HepG2 (cell line): ENCODE measurements at regions not wholly inside any gene's neighbourhood (a gene's known extent, or its start where the extent isn't known, plus 50 kb on each side); places are given as distances from the start of the nearest gene placed in this dataset.

Source experiments
- ATAC-seq: fragments of 200-7000 bp; cut with Tn5 transposase; 3 replicates; pipeline ENCODE4 v1.9.1; 2020; ENCODE audit warnings: mild to moderate bottlenecking, moderate library complexity
- BruUV-seq: library from RNA; stranded (reverse); fragments of 400-500 nt; replicated peaks from 2 replicates; lab custom pipeline; 2021; lab: Mats Ljungman, UMichigan
- CTCF ChIA-PET: fragments of 300-600 bp; formaldehyde crosslinking; extraction: SDS; loops from one replicate; lab custom pipeline; 2021; ENCODE audit warnings: low total read pairs, inconsistent platforms, low intra/inter-chr PET ratio; lab: Yijun Ruan, JAX
- POLR2A ChIA-PET: fragments of 350-600 bp; sonication (Branson Sonifier 250); formaldehyde crosslinking; loops from one replicate; lab custom pipeline; 2020; ENCODE audit warnings: antibody characterized with exemption, inconsistent platforms; lab: Yijun Ruan, JAX
- DNase-seq: peaks from one replicate; pipeline ENCODE4 v3.0.0-alpha.2; 2015; ENCODE audit warnings: low spot score
- FAIRE-seq: peaks from 3 replicates; lab custom pipeline; 2011; peaks lifted over from hg19 to GRCh38; lab: Jason Lieb, UNC
- H2AFZ ChIP-seq: one replicate; pipeline ENCODE4 v1.6.1; 2011; ENCODE audit warnings: low read length, inconsistent platforms
- H3K27ac ChIP-seq: fragments of 300-600 bp; 3 replicates; pipeline ENCODE4 v1.8.0; 2011; ENCODE audit warnings: mixed run types, mild to moderate bottlenecking, mixed read lengths, low read length, inconsistent platforms; ENCODE audit not compliant: insufficient read depth; ENCODE audit errors: extremely low read length
- H3K27me3 ChIP-seq, 2 experiments: fragments of 200-600 bp in 1 of 2; 2 replicates in 1 of 2; 3 replicates in 1 of 2; pipeline versions ENCODE4 v1.6.0 to v1.8.0; 2011; ENCODE audit warnings: low read length in 2 of 2, mild to moderate bottlenecking in 2 of 2, moderate library complexity in 2 of 2, inconsistent platforms in 1 of 2; ENCODE audit not compliant: insufficient read depth in 2 of 2, control insufficient read depth in 1 of 2
- H3K36me3 ChIP-seq, 2 experiments: fragments of 200-600 bp in 1 of 2; replicated peaks in 1 of 2; 2 replicates in 1 of 2; 3 replicates in 1 of 2; pipeline versions ENCODE4 v1.5.1 to v1.8.0; 2011; ENCODE audit warnings: low read length in 2 of 2, inconsistent platforms in 1 of 2; ENCODE audit not compliant: insufficient read depth in 2 of 2, control insufficient read depth in 1 of 2
- H3K4me1 ChIP-seq: 2 replicates; pipeline ENCODE4 v1.5.1; 2012; ENCODE audit warnings: low read length, inconsistent platforms; ENCODE audit not compliant: insufficient read depth
- H3K4me2 ChIP-seq: 2 replicates; pipeline ENCODE4 v1.6.0; 2011; ENCODE audit warnings: low read depth, low read length, inconsistent platforms
- H3K4me3 ChIP-seq, 3 experiments: fragments of 200-600 bp in 1 of 3; sonication (generic), shearing (Covaris generic) in 1 of 3; replicated peaks in 1 of 3; 2 replicates each; pipeline ENCODE4 v1.5.1; 2011 to 2016; ENCODE audit warnings: low read length in 3 of 3, inconsistent platforms in 2 of 3, low read depth in 2 of 3, mild to moderate bottlenecking in 2 of 3, control low read depth in 1 of 3, mixed read lengths in 1 of 3; ENCODE audit not compliant: insufficient read depth in 1 of 3
- H3K79me2 ChIP-seq: one replicate; pipeline ENCODE4 v1.6.1; 2011; ENCODE audit warnings: low read length, inconsistent platforms; ENCODE audit not compliant: insufficient read depth
- H3K9ac ChIP-seq: 2 replicates; pipeline ENCODE4 v1.6.0; 2011; ENCODE audit warnings: mild to moderate bottlenecking, low read depth, low read length, inconsistent platforms; ENCODE audit not compliant: insufficient read depth
- H3K9me3 ChIP-seq: 2 replicates; pipeline ENCODE4 v1.5.1; 2012; ENCODE audit warnings: mild to moderate bottlenecking, low read length
- H4K20me1 ChIP-seq: 2 replicates; pipeline ENCODE4 v1.6.0; 2011; ENCODE audit warnings: inconsistent platforms, mild to moderate bottlenecking, low read length, moderate library complexity; ENCODE audit not compliant: insufficient read depth
- BHLHE40 ChIP-seq: IDR thresholded peaks from 2 replicates; pipeline ENCODE4 v1.6.1; 2011; ENCODE audit warnings: low read length, improper control_type of control experiment
- CBX5 ChIP-seq: sonication (generic); formaldehyde crosslinking; IDR thresholded peaks from 2 replicates; pipeline ENCODE4 v1.4.0; 2020; ENCODE audit warnings: missing genetic modification reagents, borderline replicate concordance
- FOXC1 ChIP-seq: sonication (generic); formaldehyde crosslinking; IDR thresholded peaks from 2 replicates; pipeline ENCODE4 v1.8.0; 2022; ENCODE audit warnings: mild to moderate bottlenecking, missing genetic modification reagents, borderline replicate concordance
- FOXJ3 ChIP-seq: sonication (generic); formaldehyde crosslinking; IDR thresholded peaks from 2 replicates; pipeline ENCODE4 v1.4.0; 2020; ENCODE audit warnings: missing genetic modification reagents, mild to moderate bottlenecking, borderline replicate concordance
- HNF4A ChIP-seq: sonication (generic); formaldehyde crosslinking; IDR thresholded peaks from 2 replicates; pipeline ENCODE4 v1.4.0; 2020; ENCODE audit warnings: missing genetic modification reagents
- KLF13 ChIP-seq: sonication (generic); formaldehyde crosslinking; IDR thresholded peaks from 2 replicates; pipeline ENCODE4 v1.4.0; 2020; ENCODE audit warnings: mild to moderate bottlenecking, missing genetic modification reagents
- MIXL1 ChIP-seq: IDR thresholded peaks from 2 replicates; pipeline ENCODE4 v1.6.1; 2016
- NFKBIZ ChIP-seq: IDR thresholded peaks from 2 replicates; pipeline ENCODE4 v1.6.1; 2018; ENCODE audit warnings: missing genetic modification reagents, missing compliant biosample characterization
- RBM39 ChIP-seq: fragments of 200-400 bp; formaldehyde crosslinking; IDR thresholded peaks from one replicate; pipeline ENCODE4 v1.6.1; 2018; ENCODE audit warnings: antibody characterized with exemption, mild to moderate bottlenecking, low read depth, low read length; ENCODE audit not compliant: poor library complexity, severe bottlenecking
- TOPORS ChIP-seq: sonication (generic); formaldehyde crosslinking; IDR thresholded peaks from 2 replicates; pipeline ENCODE4 v1.8.0; 2023; ENCODE audit warnings: mild to moderate bottlenecking, missing genetic modification reagents
- ZNF740 ChIP-seq: sonication (generic); formaldehyde crosslinking; IDR thresholded peaks from 2 replicates; pipeline ENCODE4 v1.4.0; 2020; ENCODE audit warnings: missing genetic modification reagents
- WGBS: methylation state at CpG from one replicate; pipeline ENCODE4 v1.1.6; 2017; ENCODE audit warnings: low lambda C conversion rate; 5-methylcytosine and 5-hydroxymethylcytosine counted together
- in situ Hi-C: cut with HindIII; loops from 2 replicates; pipeline ENCODE4 v1.10.0; 2017; ENCODE audit warnings: low pct_unique_long_range_greater_than_20kb; ENCODE audit not compliant: extremely low pct_ligation_motif_present
- intact Hi-C: fragments of 100-400 bp; cut with micrococcal nuclease; formaldehyde crosslinking; loops from one replicate; pipeline ENCODE4 v1.10.0; 2022; ENCODE audit not compliant: unreplicated experiment
- TF ChIP-seq, protein P1 (sequence below): sonication (generic); formaldehyde crosslinking; IDR thresholded peaks from 2 replicates; pipeline ENCODE4 v1.8.1; 2023; ENCODE audit warnings: mild to moderate bottlenecking, moderate library complexity, missing genetic modification reagents
- TF ChIP-seq, protein P2 (sequence below): sonication (generic); formaldehyde crosslinking; IDR thresholded peaks from 2 replicates; pipeline ENCODE4 v1.5.1; 2020; ENCODE audit warnings: missing genetic modification reagents, mild to moderate bottlenecking, borderline replicate concordance

DNA sequence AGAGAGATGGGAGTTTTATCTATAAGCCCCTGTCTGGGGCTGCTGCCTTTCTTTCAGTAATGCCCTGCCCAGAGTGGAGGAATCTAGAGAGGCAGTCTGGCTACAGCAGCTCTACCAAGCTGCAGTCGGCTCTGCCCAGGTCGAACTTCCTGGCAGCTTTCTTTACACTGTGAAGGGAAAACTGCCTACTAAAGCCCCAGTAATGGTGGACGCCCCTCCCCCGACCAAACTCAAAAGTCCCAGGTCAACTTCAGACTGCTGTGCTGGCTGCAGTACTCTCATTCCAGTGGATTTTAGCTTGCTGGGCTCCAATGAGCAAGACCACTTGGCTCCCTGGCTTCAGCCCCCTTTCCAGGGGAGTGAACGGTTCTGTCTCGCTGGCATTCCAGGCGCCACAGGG is 65.9 kb upstream of the RARB start (continued):
- no peak for TF ChIP-seq NFKBIZ (CRISPR knock-in tag)
- TF ChIP-seq, protein P1, sequence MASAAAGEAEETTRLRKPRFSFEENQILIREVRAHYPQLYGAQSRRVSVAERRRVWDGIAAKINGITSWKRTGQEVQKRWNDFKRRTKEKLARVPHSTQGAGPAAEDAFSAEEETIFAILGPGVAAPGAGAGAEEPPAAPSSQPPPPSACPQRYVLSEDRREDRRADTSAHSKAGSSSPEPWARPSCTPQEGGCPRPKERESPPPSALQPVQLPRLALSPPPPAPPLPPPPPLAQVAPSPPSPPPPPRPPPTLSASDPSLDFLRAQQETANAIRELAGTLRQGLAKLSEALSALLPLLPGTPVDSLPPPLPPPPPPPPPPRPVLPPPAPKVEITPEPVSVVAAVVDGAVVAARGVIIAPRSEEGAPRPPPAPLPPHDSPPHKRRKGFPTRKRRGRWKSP = no peak

- Histone ChIP-seq H3K27ac (no peak overlapping the region), H3K79me2 (no peaks in the 10 kb centered on the region), H3K27me3 (no peaks in the 10 kb centered on the region; a peak in 1 of 5 replicates), H2AFZ (no peak overlapping the region), H3K9me3 (no peaks in the 10 kb centered on the region), H3K36me3 (no peaks in the 10 kb centered on the region), H3K4me2 (no peak overlapping the region), H4K20me1 (no peaks in the 10 kb centered on the region), H3K4me1 (no peaks in the 10 kb centered on the region), H3K9ac (no peak overlapping the region), H3K4me3 (no peak overlapping the region)
- CTCF ChIA-PET = no interaction called here
- TF ChIP-seq RBM39 = no peak
- TF ChIP-seq FOXJ3 (CRISPR knock-in tag) = no peak
- no peak for TF ChIP-seq CBX5 (CRISPR knock-in tag)
- no peak for TF ChIP-seq ZNF740
- TF ChIP-seq FOXC1 (CRISPR knock-in tag) = no peak
- no peak for TF ChIP-seq HNF4A (CRISPR knock-in tag)
- TF ChIP-seq MIXL1 (CRISPR knock-in tag) = no peak
- TF ChIP-seq, protein P2, sequence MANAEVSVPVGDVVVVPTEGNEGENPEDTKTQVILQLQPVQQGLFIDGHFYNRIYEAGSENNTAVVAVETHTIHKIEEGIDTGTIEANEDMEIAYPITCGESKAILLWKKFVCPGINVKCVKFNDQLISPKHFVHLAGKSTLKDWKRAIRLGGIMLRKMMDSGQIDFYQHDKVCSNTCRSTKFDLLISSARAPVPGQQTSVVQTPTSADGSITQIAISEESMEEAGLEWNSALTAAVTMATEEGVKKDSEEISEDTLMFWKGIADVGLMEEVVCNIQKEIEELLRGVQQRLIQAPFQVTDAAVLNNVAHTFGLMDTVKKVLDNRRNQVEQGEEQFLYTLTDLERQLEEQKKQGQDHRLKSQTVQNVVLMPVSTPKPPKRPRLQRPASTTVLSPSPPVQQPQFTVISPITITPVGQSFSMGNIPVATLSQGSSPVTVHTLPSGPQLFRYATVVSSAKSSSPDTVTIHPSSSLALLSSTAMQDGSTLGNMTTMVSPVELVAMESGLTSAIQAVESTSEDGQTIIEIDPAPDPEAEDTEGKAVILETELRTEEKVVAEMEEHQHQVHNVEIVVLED (CRISPR knock-in tag) = no peak
- no peak for TF ChIP-seq BHLHE40
- TF ChIP-seq TOPORS (CRISPR knock-in tag) = no peak
- TF ChIP-seq KLF13 (CRISPR knock-in tag) = no peak
- intact Hi-C loops = no loop called here
- POLR2A ChIA-PET = no interaction called here
- DNase-seq (no peak), ATAC-seq (no peak), FAIRE-seq (no peak)
- 0% methylated on average over 1 of the region's 1 CpG for WGBS
- no TSS peak for BruUV-seq
- in situ Hi-C loops = no loop called here
Measured at GRCh38 chr3:25365636-25366035, 62.4 kb upstream of the RARB start.
